ENCODE measurements at regions not wholly inside any gene's neighbourhood (a gene's known extent, or its start where the extent isn't known, plus 50 kb on each side); places are given as distances from the start of the nearest gene placed in this dataset.

GRCh38 chr6:157731221-157731620 lies 91.8 kb upstream of the SNX9 start:
- Histone ChIP-seq H3K9ac (ENCODE audit: low read length) (no peak overlapping the region), H3K9me3 (ENCODE audit: control insufficient read depth in 1 of 2, insufficient read depth in 1 of 2, low read depth in 1 of 2, low read length in 2 of 2) (no peaks in the 10 kb centered on the region), H2AFZ (ENCODE audit: low read depth, low read length, poor library complexity, severe bottlenecking) (no peak overlapping the region), H3K9me2 (ENCODE audit: insufficient read depth) (no peaks in the 10 kb centered on the region), H3K4me1 (ENCODE audit: control insufficient read depth in 1 of 2, insufficient read depth in 2 of 2, low read length in 2 of 2) (no peaks in the 10 kb centered on the region), H3K4me3 (replicated peaks in 1 of 2; ENCODE audit: low read depth in 1 of 2, low read length in 2 of 2) (no peak overlapping the region), H4K20me1 (ENCODE audit: insufficient read depth) (no peaks in the 10 kb centered on the region), H3K27me3 (ENCODE audit: insufficient read depth, low read length) (no peaks in the 10 kb centered on the region), H3K79me2 (ENCODE audit: insufficient read depth, low read length) (no peaks in the 10 kb centered on the region), H3K27ac (ENCODE audit: low read depth, low read length) (no peak overlapping the region), H3K36me3 (ENCODE audit: control insufficient read depth in 1 of 2, insufficient read depth in 2 of 2, low read length in 2 of 2) (no peaks in the 10 kb centered on the region), H3K4me2 (ENCODE audit: low read length) (no peak overlapping the region)
- RAD21 ChIA-PET (ENCODE audit: low non-redundant PET in 1 of 2, low total read pairs in 2 of 2, uncharacterized antibody in 2 of 2, unreplicated experiment in 2 of 2): no interaction called here
- CTCF ChIA-PET: no interaction called here
- DNase-seq (ENCODE audit: low read depth, low spot score) (no peak), ATAC-seq (no peak)
- POLR2A ChIA-PET: no interaction called here
- no TSS peak for BruUV-seq (replicated peaks)
- intact Hi-C loops (cut with micrococcal nuclease): no loop called here
- TF ChIP-seq SIN3A (IDR thresholded peaks at IDR 0.05; ENCODE audit: low read depth) (no peak), SP1 (IDR thresholded peaks at IDR 0.05; ENCODE audit: low read depth) (no peak), RAD21 (IDR thresholded peaks at IDR 0.05; ENCODE audit: low read depth) (no peak), SRF (IDR thresholded peaks at IDR 0.05; ENCODE audit: low read depth) (no peak), POLR2AphosphoS5 (IDR thresholded peaks at IDR 0.05; ENCODE audit: low read depth, low read length) (no peak), ZBTB33 (IDR thresholded peaks at IDR 0.05; ENCODE audit: extremely low read depth, insufficient replicate concordance, low read length) (no peak), CBX3 (IDR thresholded peaks at IDR 0.05; ENCODE audit: low read depth) (no peak)
- TF ChIP-seq, protein P1, sequence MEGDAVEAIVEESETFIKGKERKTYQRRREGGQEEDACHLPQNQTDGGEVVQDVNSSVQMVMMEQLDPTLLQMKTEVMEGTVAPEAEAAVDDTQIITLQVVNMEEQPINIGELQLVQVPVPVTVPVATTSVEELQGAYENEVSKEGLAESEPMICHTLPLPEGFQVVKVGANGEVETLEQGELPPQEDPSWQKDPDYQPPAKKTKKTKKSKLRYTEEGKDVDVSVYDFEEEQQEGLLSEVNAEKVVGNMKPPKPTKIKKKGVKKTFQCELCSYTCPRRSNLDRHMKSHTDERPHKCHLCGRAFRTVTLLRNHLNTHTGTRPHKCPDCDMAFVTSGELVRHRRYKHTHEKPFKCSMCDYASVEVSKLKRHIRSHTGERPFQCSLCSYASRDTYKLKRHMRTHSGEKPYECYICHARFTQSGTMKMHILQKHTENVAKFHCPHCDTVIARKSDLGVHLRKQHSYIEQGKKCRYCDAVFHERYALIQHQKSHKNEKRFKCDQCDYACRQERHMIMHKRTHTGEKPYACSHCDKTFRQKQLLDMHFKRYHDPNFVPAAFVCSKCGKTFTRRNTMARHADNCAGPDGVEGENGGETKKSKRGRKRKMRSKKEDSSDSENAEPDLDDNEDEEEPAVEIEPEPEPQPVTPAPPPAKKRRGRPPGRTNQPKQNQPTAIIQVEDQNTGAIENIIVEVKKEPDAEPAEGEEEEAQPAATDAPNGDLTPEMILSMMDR (IDR thresholded peaks at IDR 0.05 in 2 of 3, conservative IDR thresholded peaks at IDR 0.05 in 1 of 3; ENCODE audit: borderline replicate concordance in 1 of 3, insufficient read depth in 1 of 3, low read depth in 2 of 3, low read length in 2 of 3): no peak
- TF ChIP-seq, protein P2, sequence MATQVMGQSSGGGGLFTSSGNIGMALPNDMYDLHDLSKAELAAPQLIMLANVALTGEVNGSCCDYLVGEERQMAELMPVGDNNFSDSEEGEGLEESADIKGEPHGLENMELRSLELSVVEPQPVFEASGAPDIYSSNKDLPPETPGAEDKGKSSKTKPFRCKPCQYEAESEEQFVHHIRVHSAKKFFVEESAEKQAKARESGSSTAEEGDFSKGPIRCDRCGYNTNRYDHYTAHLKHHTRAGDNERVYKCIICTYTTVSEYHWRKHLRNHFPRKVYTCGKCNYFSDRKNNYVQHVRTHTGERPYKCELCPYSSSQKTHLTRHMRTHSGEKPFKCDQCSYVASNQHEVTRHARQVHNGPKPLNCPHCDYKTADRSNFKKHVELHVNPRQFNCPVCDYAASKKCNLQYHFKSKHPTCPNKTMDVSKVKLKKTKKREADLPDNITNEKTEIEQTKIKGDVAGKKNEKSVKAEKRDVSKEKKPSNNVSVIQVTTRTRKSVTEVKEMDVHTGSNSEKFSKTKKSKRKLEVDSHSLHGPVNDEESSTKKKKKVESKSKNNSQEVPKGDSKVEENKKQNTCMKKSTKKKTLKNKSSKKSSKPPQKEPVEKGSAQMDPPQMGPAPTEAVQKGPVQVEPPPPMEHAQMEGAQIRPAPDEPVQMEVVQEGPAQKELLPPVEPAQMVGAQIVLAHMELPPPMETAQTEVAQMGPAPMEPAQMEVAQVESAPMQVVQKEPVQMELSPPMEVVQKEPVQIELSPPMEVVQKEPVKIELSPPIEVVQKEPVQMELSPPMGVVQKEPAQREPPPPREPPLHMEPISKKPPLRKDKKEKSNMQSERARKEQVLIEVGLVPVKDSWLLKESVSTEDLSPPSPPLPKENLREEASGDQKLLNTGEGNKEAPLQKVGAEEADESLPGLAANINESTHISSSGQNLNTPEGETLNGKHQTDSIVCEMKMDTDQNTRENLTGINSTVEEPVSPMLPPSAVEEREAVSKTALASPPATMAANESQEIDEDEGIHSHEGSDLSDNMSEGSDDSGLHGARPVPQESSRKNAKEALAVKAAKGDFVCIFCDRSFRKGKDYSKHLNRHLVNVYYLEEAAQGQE (IDR thresholded peaks at IDR 0.05; ENCODE audit: low read depth): no peak

All from HCT116 (cell line).